ENCODE measurements at regions not wholly inside any gene's neighbourhood (a gene's known extent, or its start where the extent isn't known, plus 50 kb on each side); places are given as distances from the start of the nearest gene placed in this dataset.
"Not testable (repeated sequence)": the region's sequence is repeated elsewhere in the genome, so short reads cannot be mapped to it uniquely, and the experiment has no call there.

DNA sequence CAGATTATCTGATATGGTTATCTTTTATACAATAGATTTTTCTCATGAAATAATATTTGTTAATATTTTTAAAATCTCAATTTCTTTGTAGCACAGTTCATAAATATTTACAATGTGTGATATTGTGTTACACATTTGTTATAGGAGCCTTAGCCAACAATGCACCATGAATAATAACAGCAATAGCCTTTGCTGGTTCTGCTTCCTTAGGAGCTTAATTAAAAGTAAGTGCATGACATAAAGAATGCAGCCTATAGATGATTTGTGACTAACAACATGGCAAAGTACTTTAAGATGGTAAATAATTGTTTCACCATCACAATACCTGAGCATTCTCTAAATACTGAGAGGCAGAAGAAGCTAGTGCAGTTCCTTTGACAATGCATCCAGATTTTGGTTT, 156.3 kb upstream of the RASSF8 start:
- no peak overlapping the region for H3K4me3 ChIP-seq (ENCODE audit: low read depth, low read length)
- no peak for DNase-seq (ENCODE audit: low read depth)
- no peak for TF ChIP-seq MYC (IDR thresholded peaks at IDR 0.05; ENCODE audit: low read depth, low read length)
- TF ChIP-seq, protein P1, sequence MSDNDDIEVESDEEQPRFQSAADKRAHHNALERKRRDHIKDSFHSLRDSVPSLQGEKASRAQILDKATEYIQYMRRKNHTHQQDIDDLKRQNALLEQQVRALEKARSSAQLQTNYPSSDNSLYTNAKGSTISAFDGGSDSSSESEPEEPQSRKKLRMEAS (IDR thresholded peaks at IDR 0.05; ENCODE audit: low read depth, low read length), result no peak
- no peak for TF ChIP-seq POLR2A (IDR thresholded peaks at IDR 0.05; ENCODE audit: extremely low read depth, insufficient read length)
- no peak for TF ChIP-seq CTCF (IDR thresholded peaks at IDR 0.05; ENCODE audit: low read depth, low read length)

DNA sequence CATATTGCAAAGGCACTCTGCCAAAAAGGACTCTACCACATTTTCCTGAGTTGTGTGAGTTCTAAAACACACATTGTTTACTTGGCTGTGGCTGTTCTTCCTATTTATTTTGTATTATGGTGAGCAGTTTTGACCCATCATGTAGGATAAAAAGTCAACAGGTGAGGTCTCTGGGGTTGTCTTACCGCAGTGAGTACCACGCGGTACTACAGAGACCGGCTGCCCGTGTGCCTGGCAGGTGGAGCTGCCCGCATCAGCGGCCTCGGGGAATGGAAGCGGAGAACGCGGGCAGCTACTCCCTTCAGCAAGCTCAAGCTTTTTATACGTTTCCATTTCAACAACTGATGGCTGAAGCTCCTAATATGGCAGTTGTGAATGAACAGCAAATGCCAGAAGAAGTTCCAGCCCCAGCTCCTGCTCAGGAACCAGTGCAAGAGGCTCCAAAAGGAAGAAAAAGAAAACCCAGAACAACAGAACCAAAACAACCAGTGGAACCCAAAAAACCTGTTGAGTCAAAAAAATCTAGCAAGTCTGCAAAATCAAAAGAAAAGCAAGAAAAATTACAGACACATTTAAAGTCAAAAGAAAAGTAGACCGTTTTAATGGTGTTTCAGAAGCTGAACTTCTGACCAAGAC, 155.3 kb upstream of the RASSF8 start:
- H3K4me3 ChIP-seq (ENCODE audit: low read depth, low read length); DNase-seq (ENCODE audit: low read depth): not testable (repeated sequence)

DNA sequence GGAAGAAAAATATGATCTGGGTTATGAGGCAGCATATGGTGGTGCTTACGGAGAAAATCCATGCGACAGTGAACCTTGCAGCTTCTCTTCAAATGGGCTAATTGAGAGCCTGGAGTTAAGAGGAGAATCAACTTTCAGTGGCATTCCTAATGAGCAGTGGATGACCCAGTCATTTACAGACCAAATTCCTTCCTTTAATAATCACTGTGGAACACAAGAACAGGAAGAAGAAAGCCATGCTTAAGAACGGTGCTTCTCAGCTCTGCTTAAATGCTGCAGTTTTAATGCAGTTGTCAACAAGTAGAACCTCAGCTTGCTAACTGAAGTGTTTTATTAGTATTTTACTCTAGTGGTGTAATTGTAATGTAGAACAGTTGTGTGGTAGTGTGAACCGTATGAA, 154.2 kb upstream of the RASSF8 start:
- not testable (repeated sequence) for DNase-seq (ENCODE audit: low read depth); H3K4me3 ChIP-seq (ENCODE audit: low read depth, low read length)

GRCh38 chr12:25806271-25806670, 152.2 kb upstream of the RASSF8 start:
- H3K4me3 ChIP-seq (ENCODE audit: low read depth, low read length), result no peak overlapping the region
- no peak for TF ChIP-seq CTCF (IDR thresholded peaks at IDR 0.05; ENCODE audit: low read depth, low read length)
- TF ChIP-seq, protein P1 (IDR thresholded peaks at IDR 0.05; ENCODE audit: low read depth, low read length), result no peak
- no peak for TF ChIP-seq POLR2A (IDR thresholded peaks at IDR 0.05; ENCODE audit: extremely low read depth, insufficient read length)
- TF ChIP-seq MYC (IDR thresholded peaks at IDR 0.05; ENCODE audit: low read depth, low read length), result no peak
- peak; percentile 56 for DNase-seq (ENCODE audit: low read depth)

DNA sequence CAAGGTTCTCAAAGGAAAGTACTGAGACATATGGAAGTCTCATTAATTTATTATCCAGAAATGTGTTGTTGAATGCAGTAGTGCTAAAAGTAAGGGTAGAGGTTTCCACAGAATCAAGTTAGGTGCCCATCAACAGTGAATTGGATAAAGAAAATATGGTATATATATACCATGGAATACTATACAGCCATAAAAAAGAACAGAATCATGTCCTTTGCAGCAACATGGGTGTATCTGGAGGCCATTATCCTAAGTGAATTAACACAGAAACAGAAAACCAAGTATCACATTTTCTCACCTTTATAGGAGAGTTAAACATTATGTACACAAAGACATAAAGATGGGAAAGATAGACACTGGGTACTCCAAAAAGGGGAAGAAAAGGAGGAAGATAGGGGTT, 149.9 kb upstream of the RASSF8 start:
- TF ChIP-seq MYC (IDR thresholded peaks at IDR 0.05; ENCODE audit: low read depth, low read length) (no peak), CTCF (IDR thresholded peaks at IDR 0.05; ENCODE audit: low read depth, low read length) (no peak), POLR2A (IDR thresholded peaks at IDR 0.05; ENCODE audit: extremely low read depth, insufficient read length) (no peak)
- TF ChIP-seq, protein P1 (IDR thresholded peaks at IDR 0.05; ENCODE audit: low read depth, low read length), result no peak
- H3K4me3 ChIP-seq (ENCODE audit: low read depth, low read length), result no peak overlapping the region
- no peak for DNase-seq (ENCODE audit: low read depth)

GRCh38 chr12:25810683-25811082, 147.8 kb upstream of the RASSF8 start:
- no peak for DNase-seq (ENCODE audit: low read depth)
- TF ChIP-seq MYC (IDR thresholded peaks at IDR 0.05; ENCODE audit: low read depth, low read length) (no peak), POLR2A (IDR thresholded peaks at IDR 0.05; ENCODE audit: extremely low read depth, insufficient read length) (no peak), CTCF (IDR thresholded peaks at IDR 0.05; ENCODE audit: low read depth, low read length) (no peak)
- TF ChIP-seq, protein P1 (IDR thresholded peaks at IDR 0.05; ENCODE audit: low read depth, low read length), result no peak

DNA sequence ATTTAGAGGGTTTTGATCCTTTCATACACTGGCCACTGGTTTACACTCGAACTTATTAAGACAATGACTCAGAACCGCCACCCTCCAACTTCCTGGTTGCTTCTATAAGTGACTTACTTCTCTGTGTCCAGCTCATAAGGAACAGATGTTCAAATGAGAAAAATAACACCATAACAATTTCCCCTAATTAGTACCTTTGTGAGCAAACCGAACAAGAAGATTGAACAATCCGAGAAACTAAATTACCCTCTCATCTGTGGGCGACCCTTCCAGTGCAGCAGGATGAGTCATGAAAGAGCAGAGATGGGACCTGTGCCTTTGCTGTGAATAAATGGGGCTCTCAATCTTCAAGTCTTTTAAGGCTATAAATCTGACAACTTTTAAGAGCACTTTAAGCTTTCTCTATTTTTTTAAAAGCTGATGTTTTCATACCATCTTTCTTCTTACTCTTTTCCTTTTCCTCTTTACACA, 146.8 kb upstream of the RASSF8 start:
- H3K4me3 ChIP-seq (ENCODE audit: low read depth, low read length), result no peak overlapping the region
- TF ChIP-seq MYC (IDR thresholded peaks at IDR 0.05; ENCODE audit: low read depth, low read length) (no peak), CTCF (IDR thresholded peaks at IDR 0.05; ENCODE audit: low read depth, low read length) (no peak), POLR2A (IDR thresholded peaks at IDR 0.05; ENCODE audit: extremely low read depth, insufficient read length) (no peak)
- TF ChIP-seq, protein P1 (IDR thresholded peaks at IDR 0.05; ENCODE audit: low read depth, low read length), result no peak
- peak; percentile 55 for DNase-seq (ENCODE audit: low read depth)

More at GRCh38 chr12:25810683-25811082, 147.8 kb upstream of the RASSF8 start:
- H3K4me3 ChIP-seq (ENCODE audit: low read depth, low read length), result no peak overlapping the region
